K562 (cell line): ENCODE measurements at regions not wholly inside any gene's neighbourhood (a gene's known extent, or its start where the extent isn't known, plus 50 kb on each side); places are given as distances from the start of the nearest gene placed in this dataset.

Experiments used
- CREB1 ChIP-seq, 2 experiments: sonication (generic) in 1 of 2; formaldehyde crosslinking in 1 of 2; IDR thresholded peaks; 2 replicates each; pipeline versions ENCODE4 v1.6.1 to v1.8.0; 2012 to 2022; ENCODE audit warnings: inconsistent platforms in 1 of 2, mild to moderate bottlenecking in 1 of 2, missing genetic modification reagents in 1 of 2, moderate library complexity in 1 of 2
- CSDE1 ChIP-seq, 2 experiments: fragments of 450-650 bp; IDR thresholded peaks; 2 replicates each; pipeline ENCODE4 v1.6.1; 2016; ENCODE audit warnings: mild to moderate bottlenecking in 1 of 2
- ZBTB40 ChIP-seq, 2 experiments: fragments of 450-650 bp in 1 of 2; sonication (generic) in 1 of 2; formaldehyde crosslinking in 1 of 2; IDR thresholded peaks; 2 replicates each; pipeline versions ENCODE4 v1.7.1 to v1.9.0; 2016 to 2022; ENCODE audit warnings: inconsistent platforms in 1 of 2, mild to moderate bottlenecking in 1 of 2, missing genetic modification reagents in 1 of 2

GRCh38 chr3:43950775-43951174 is 260.0 kb downstream of the ABHD5 start (continued):
- no peak for TF ChIP-seq ZBTB40 (IDR thresholded peaks at IDR 0.05)
- no peak for TF ChIP-seq ZBTB40 (CRISPR knock-in tag; IDR thresholded peaks at IDR 0.05)
- no peak for TF ChIP-seq CSDE1 (IDR thresholded peaks at IDR 0.05)
- TF ChIP-seq CREB1 (IDR thresholded peaks at IDR 0.05): no peak
- no peak for TF ChIP-seq CREB1 (CRISPR knock-in tag; IDR thresholded peaks at IDR 0.05)
